Vagina (tissue), 2 donors: ENCODE measurements at regions not wholly inside any gene's neighbourhood (a gene's known extent, or its start where the extent isn't known, plus 50 kb on each side); places are given as distances from the start of the nearest gene placed in this dataset.

ENCODE experiments used
- POLR2A ChIP-seq, 2 donors: fragments of 450-650 bp; IDR thresholded peaks; one replicate each; pipeline ENCODE4 v1.6.1; 2017; ENCODE audit warnings: antibody characterized with exemption in 2 of 2, mild to moderate bottlenecking in 2 of 2, moderate library complexity in 2 of 2
- TF ChIP-seq, protein P1 (sequence below), 3 experiments: fragments of 450-650 bp in 2 of 3; fragments of 200-600 bp in 1 of 3; sonication (generic) in 1 of 3; IDR thresholded peaks; one replicate each; pipeline ENCODE4 v1.5.1; 2017 to 2019; ENCODE audit warnings: antibody characterized with exemption in 3 of 3, mild to moderate bottlenecking in 2 of 3, moderate library complexity in 2 of 3

- TF ChIP-seq, protein P1, sequence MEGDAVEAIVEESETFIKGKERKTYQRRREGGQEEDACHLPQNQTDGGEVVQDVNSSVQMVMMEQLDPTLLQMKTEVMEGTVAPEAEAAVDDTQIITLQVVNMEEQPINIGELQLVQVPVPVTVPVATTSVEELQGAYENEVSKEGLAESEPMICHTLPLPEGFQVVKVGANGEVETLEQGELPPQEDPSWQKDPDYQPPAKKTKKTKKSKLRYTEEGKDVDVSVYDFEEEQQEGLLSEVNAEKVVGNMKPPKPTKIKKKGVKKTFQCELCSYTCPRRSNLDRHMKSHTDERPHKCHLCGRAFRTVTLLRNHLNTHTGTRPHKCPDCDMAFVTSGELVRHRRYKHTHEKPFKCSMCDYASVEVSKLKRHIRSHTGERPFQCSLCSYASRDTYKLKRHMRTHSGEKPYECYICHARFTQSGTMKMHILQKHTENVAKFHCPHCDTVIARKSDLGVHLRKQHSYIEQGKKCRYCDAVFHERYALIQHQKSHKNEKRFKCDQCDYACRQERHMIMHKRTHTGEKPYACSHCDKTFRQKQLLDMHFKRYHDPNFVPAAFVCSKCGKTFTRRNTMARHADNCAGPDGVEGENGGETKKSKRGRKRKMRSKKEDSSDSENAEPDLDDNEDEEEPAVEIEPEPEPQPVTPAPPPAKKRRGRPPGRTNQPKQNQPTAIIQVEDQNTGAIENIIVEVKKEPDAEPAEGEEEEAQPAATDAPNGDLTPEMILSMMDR (IDR thresholded peaks at IDR 0.05): no peak
- no peak for TF ChIP-seq POLR2A (IDR thresholded peaks at IDR 0.05)
Measured at GRCh38 chr12:27385766-27386564, 53.3 kb downstream of the BMAL2 start.
